ENCODE measurements at regions not wholly inside any gene's neighbourhood (a gene's known extent, or its start where the extent isn't known, plus 50 kb on each side); places are given as distances from the start of the nearest gene placed in this dataset.

DNA sequence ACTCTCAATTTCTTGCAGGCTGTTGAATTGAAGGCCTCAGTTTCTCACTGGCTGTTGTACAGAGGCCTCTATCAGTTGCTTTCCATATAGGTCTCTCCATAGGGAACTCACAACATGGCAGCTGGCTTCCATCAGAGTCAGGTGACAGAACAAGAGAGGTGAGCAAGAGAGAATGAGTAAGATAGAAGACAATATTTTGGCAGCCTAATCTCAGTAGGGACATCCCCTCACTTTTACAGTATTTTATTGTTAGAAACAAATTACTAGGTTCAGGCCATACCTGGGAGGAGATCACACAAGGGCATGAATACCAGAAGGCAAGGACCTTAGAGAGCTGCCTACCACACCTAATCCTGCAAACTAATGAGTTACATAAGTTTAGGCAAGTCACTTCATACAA, 162.8 kb downstream of the ATP6V1G3 start:
- H3K4me3 ChIP-seq (replicated peaks; ENCODE audit: low read depth, low read length), result no peak overlapping the region
- TF ChIP-seq, protein P1, sequence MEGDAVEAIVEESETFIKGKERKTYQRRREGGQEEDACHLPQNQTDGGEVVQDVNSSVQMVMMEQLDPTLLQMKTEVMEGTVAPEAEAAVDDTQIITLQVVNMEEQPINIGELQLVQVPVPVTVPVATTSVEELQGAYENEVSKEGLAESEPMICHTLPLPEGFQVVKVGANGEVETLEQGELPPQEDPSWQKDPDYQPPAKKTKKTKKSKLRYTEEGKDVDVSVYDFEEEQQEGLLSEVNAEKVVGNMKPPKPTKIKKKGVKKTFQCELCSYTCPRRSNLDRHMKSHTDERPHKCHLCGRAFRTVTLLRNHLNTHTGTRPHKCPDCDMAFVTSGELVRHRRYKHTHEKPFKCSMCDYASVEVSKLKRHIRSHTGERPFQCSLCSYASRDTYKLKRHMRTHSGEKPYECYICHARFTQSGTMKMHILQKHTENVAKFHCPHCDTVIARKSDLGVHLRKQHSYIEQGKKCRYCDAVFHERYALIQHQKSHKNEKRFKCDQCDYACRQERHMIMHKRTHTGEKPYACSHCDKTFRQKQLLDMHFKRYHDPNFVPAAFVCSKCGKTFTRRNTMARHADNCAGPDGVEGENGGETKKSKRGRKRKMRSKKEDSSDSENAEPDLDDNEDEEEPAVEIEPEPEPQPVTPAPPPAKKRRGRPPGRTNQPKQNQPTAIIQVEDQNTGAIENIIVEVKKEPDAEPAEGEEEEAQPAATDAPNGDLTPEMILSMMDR (IDR thresholded peaks at IDR 0.05; ENCODE audit: low read depth, low read length, missing control alignments), result no peak
- DNase-seq (ENCODE audit: extremely low read depth, low read depth), result no peak

DNA sequence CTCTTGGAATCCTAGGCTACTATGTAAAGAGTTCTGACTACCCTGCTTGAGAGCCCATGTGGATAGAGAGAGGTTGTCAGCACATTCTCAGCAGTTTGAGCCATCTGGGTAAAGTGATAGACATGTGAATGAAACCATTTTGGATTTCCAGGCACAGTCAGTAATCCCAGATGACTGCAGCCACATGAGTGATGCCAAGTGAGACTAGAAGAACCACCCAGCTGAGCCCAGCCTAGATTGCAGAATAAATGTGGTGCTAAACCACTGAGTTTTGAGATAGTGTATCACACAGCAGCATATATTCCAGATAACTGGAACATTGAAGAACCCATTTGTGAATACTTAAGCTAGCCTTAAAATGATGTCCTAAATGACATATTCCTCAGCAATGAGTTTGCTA, 166.2 kb downstream of the ATP6V1G3 start:
- TF ChIP-seq, protein P1 (IDR thresholded peaks at IDR 0.05; ENCODE audit: low read depth, low read length, missing control alignments), result no peak
- no peak for DNase-seq (ENCODE audit: extremely low read depth, low read depth)
- no peak overlapping the region for H3K4me3 ChIP-seq (replicated peaks; ENCODE audit: low read depth, low read length)

DNA sequence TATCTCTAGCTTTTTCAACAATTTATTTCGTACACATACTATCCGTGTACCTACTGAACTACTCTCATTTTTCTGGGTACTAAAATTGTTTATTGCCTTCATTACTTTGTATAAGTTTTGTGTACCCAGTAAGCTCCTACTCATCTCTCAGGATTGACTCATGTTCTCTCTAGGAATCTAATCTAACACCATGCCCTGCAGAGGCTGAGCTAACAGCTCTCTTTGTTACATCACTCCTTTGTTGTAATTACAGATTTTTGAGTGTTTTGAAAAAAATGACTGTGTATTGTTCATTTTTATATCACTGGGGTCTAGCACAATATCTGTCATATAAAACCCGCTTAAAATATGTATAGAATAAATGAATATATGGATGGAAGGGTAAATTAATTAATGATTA, 167.1 kb downstream of the ATP6V1G3 start:
- H3K4me3 ChIP-seq (replicated peaks; ENCODE audit: low read depth, low read length), result no peak overlapping the region
- DNase-seq (ENCODE audit: extremely low read depth, low read depth), result no peak
- TF ChIP-seq, protein P1 (IDR thresholded peaks at IDR 0.05; ENCODE audit: low read depth, low read length, missing control alignments), result no peak
